ENCODE measurements at regions not wholly inside any gene's neighbourhood (a gene's known extent, or its start where the extent isn't known, plus 50 kb on each side); places are given as distances from the start of the nearest gene placed in this dataset.

DNA sequence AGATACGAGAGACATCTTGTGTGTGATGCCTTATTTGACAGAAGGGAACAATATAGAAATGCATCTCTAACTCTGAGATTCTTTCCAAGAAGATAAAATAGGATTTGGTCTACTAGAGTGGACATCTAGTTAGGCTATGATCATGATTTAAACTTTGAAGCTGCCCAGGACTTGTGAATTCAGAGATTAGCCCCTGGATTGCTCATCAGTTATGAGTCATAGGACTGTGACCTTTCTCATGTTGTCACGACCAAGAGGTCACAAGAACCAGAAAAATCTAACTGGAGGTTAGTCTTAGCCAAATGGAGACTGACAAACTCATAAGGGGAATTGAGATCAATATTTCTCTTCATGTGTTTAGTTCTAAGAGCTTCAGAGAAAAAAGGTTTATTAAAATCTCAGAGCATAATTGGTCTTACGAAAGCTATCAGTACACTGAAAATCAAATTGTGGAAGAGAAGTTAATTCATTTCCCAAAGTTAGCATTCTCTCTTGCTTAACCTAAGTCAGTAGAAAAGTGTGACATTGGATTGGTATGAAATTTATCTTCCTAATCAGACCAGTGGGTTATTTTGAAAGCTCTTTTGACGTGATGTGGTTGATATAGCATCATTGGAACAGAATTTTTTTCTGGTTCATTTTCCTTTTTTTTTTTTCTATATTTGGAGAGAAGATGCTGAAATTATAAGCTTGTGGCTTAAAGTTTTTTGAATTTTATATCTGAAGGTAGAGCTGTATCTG lies 245.7 kb downstream of the RNF144B start:
- Mint-ChIP-seq H3K27me3 (ENCODE audit: insufficient read depth) (no peaks in the 10 kb centered on the region), H3K4me1 (no peaks in the 10 kb centered on the region), H3K36me3 (ENCODE audit: low read depth) (no peaks in the 10 kb centered on the region), H3K27ac (no peak overlapping the region), H3K9me3 (no peaks in the 10 kb centered on the region), H3K4me3 (no peak overlapping the region)
- no peak for TF ChIP-seq CTCF (conservative IDR thresholded peaks at IDR 0.05)
- H3K9ac ChIP-seq (ENCODE audit: extremely low read depth, low read length, poor library complexity, severe bottlenecking), result no peak overlapping the region
- no peaks in the 10 kb centered on the region for H3K27me3 ChIP-seq (ENCODE audit: control insufficient read depth, insufficient read depth, low read length, poor library complexity, severe bottlenecking)
- no peak overlapping the region for H3K4me3 ChIP-seq (ENCODE audit: low read length)
- no peaks in the 10 kb centered on the region for H3K9me3 ChIP-seq (ENCODE audit: control insufficient read depth, low read length)
- no peaks in the 10 kb centered on the region for H3K4me1 ChIP-seq (ENCODE audit: control insufficient read depth, insufficient read depth, low read length)
- H3K36me3 ChIP-seq (ENCODE audit: control insufficient read depth, insufficient read depth, low read length), result no peaks in the 10 kb centered on the region
- DNase-seq, result no peak
- 92 to 100% methylated on average over 2 to 4 of the region's 4 CpGs for WGBS, 2 experiments (ENCODE audit: insufficient coverage in 1 of 2, insufficient read length in 1 of 2)
- H3K27ac ChIP-seq (ENCODE audit: low read depth, low read length), result no peak overlapping the region

- H3K9me3 Mint-ChIP-seq, result no peaks in the 10 kb centered on the region
- H3K4me1 Mint-ChIP-seq, result no peaks in the 10 kb centered on the region
- no peak overlapping the region for H3K9ac ChIP-seq (ENCODE audit: extremely low read depth, low read length, poor library complexity, severe bottlenecking)
- H3K27ac ChIP-seq (ENCODE audit: low read depth, low read length), result no peak overlapping the region
- WGBS, 2 experiments (ENCODE audit: insufficient coverage in 1 of 2, insufficient read length in 1 of 2), result 92 to 97% methylated on average over 6 of the region's 6 CpGs
- no peak overlapping the region for H3K4me3 Mint-ChIP-seq
- H3K36me3 ChIP-seq (ENCODE audit: control insufficient read depth, insufficient read depth, low read length), result no peaks in the 10 kb centered on the region
- no peaks in the 10 kb centered on the region for H3K36me3 Mint-ChIP-seq (ENCODE audit: low read depth)
- no peaks in the 10 kb centered on the region for H3K4me1 ChIP-seq (ENCODE audit: control insufficient read depth, insufficient read depth, low read length)
- H3K27me3 ChIP-seq (ENCODE audit: control insufficient read depth, insufficient read depth, low read length, poor library complexity, severe bottlenecking), result no peaks in the 10 kb centered on the region
- no peak for DNase-seq
- no peak overlapping the region for H3K27ac Mint-ChIP-seq
- no peak for TF ChIP-seq CTCF (conservative IDR thresholded peaks at IDR 0.05)
- no peaks in the 10 kb centered on the region for H3K27me3 Mint-ChIP-seq (ENCODE audit: insufficient read depth)
- no peaks in the 10 kb centered on the region for H3K9me3 ChIP-seq (ENCODE audit: control insufficient read depth, low read length)
- H3K4me3 ChIP-seq (ENCODE audit: low read length), result no peak overlapping the region
Observed at GRCh38 chr6:18634912-18635311, 247.8 kb downstream of the RNF144B start.

DNA sequence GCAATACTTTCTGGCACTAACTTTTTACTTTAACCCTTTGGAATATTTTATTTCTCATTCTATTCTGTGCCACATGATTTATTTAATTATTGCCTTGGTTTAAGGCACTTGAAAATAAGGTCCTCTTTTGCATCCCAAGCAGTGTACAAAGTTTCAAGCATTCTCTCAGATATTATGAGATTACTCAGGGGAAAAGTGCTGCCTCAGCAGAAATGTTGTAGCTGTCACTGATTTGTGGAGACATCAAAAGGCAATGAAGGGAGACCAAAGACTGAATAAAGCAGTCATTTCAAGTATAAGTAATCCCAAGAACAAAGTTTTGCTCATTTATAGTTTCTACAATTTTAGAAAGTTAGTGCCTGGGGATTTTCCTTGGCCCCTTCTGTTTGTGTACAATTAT lies 253.0 kb downstream of the RNF144B start:
- H3K4me1 ChIP-seq (ENCODE audit: control insufficient read depth, insufficient read depth, low read length), result no peaks in the 10 kb centered on the region
- no peak overlapping the region for H3K27ac ChIP-seq (ENCODE audit: low read depth, low read length)
- H3K9me3 Mint-ChIP-seq, result no peaks in the 10 kb centered on the region
- H3K27me3 Mint-ChIP-seq (ENCODE audit: insufficient read depth), result no peaks in the 10 kb centered on the region
- no peak for TF ChIP-seq CTCF (conservative IDR thresholded peaks at IDR 0.05)
- H3K36me3 Mint-ChIP-seq (ENCODE audit: low read depth), result no peaks in the 10 kb centered on the region
- H3K27me3 ChIP-seq (ENCODE audit: control insufficient read depth, insufficient read depth, low read length, poor library complexity, severe bottlenecking), result no peaks in the 10 kb centered on the region
- H3K36me3 ChIP-seq (ENCODE audit: control insufficient read depth, insufficient read depth, low read length), result no peaks in the 10 kb centered on the region
- no peak for DNase-seq
- no peak overlapping the region for H3K4me3 ChIP-seq (ENCODE audit: low read length)
- no peaks in the 10 kb centered on the region for H3K4me1 Mint-ChIP-seq
- H3K9ac ChIP-seq (ENCODE audit: extremely low read depth, low read length, poor library complexity, severe bottlenecking), result no peak overlapping the region
- H3K4me3 Mint-ChIP-seq, result no peak overlapping the region
- no peak overlapping the region for H3K27ac Mint-ChIP-seq
- H3K9me3 ChIP-seq (ENCODE audit: control insufficient read depth, low read length), result no peaks in the 10 kb centered on the region

All from endodermal cell (in vitro differentiated cells).